AG20443 (cell line): ENCODE measurements at regions not wholly inside any gene's neighbourhood (a gene's known extent, or its start where the extent isn't known, plus 50 kb on each side); places are given as distances from the start of the nearest gene placed in this dataset.

Experiments
- DNase-seq: peaks from one replicate; pipeline ENCODE4 v3.0.0; 2012; ENCODE audit warnings: low spot score, mixed read lengths

DNA sequence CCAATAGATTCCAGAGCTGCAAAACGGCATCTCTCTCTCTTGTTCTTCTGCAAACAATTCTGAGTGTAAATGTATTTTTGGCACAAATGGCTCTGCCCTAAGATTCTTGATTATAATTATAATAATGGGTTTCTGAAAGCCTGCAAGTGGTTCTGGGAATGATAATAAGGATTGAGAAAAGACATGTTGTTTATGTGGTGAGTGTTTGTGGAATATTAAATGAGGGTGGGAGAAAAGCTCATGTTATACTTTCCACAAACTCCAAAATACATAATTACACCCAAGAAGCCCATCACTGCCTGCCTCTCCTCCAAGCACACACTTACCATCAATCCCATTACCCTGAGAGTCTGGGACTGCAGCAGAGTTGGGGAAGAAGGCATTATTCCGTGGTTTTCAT lies 460.0 kb upstream of the BRINP1 start:
- no peak for DNase-seq

DNA sequence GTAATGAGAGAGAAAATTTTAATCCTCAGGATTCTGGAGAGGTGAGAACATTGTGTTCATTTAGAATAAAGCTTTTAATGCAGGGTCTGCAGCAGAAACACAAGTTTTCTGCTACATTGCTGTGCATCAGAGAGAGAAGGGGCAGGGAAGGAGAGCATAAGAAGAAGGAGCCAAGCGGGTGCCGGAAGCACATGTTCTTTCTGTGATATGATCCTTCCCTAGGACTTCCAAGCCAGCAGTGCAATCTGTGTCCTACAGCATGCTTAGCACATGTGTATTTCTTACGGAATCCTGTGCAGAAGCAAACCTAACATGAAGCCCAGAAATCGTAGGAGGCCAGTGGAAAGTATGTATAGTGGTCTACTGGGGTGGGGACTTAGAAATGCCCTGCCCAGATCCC lies 458.3 kb upstream of the BRINP1 start:
- DNase-seq: no peak

DNA sequence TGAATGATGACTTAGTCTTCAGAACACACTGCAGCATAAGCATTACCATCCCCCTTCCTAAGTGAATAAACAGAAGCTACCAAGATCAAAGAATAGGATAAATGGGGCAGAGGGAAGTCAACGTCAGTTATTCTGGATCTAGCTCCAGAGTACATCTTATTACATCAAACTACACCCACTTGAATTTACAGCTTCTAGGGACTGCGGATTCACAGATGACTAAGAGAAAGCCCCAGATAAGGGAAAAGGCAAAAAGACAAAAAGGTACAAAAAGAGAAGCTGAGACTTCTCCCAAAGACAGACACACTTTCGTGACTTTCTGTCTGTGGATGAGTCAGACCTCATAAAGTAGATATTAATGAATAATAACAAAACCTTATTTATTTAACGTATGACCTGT lies 457.9 kb upstream of the BRINP1 start:
- DNase-seq: no peak

DNA sequence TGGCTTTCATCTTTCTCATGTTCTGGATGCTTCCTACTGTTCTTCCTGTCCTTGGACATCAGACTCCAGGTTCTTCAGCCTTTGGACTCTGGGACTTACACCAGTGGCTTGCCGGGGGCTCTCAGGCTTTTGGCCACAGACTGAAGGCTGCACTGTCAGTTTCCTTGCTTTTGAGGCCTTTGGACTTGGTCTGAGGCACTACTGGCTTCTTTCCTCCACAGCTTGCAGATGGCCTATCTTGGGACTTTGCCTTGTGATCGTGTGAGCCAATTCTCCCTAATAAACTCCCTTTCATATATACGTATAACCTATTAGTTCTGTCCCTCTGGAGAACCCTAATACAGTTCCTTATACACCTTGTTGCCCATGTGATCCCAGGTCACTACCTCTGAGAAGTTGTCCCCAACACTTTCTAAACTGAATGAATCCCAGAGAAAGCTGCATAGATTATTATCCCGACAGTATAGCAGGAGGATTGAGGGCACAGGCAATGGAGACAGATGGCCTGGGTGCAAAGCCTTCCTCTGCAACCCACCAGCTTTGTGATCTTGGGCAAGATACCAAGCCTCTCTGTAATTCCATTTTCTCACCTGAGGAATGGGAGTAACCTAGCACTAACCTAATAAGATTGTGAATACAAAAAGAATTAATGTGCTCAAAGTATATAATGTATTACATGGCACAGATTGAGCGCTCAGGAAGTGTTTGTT lies 449.6 kb upstream of the BRINP1 start:
- no peak for DNase-seq

DNA sequence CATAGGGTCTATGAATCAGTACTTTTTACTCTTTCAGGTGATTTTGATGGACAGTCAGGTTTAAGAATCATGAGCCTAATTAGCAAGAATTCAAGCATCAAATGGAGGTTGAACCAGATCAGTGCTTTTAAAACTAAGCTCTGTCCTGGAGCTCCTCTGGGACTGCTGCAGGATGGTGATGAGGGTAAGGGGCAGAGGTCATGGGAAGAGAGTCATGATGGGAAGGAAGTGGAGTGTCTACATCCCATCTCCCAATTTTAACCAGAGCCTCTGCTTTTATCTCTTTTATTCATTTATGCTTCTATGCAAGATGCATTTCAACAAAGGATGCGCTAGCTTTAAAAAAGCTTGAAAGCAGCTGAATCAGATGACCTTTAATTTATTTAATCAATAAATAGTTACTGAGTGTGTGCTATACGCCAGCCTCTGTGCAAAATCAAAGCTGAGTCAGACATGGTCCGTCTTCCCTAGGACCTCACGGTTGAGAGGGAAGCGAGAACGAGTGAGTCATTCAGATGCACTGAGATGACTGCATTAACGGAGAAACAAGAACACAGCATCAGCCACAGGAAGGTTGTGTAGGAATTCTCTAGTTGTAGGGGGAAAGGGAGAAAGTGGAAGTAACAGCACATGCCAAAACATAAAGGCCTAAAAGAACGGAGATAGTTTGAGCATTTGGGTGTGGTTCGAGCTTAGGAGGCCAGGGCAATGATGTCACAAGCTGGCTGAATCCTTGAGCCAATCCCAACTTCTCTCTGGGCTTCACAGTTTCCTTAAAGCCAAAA lies 441.6 kb upstream of the BRINP1 start:
- DNase-seq: peak; percentile 90

DNA sequence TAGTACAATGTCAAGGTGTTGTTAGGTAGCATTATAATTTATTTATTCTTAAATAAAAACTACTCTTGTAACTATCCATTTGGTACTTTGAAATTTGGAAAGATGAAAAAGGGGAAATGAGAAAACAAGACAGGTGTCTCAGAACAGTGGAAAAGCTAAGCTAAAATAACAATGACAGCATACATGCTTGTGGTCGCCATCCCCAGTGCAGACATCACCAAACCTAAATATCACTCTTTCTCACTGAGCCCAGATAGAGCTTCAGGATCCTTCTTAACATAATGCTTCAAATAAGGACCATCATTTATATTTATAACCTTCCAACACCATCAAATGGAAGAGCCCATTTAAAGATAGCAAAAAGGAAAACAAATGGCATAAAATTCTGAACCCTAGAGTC lies 434.4 kb upstream of the BRINP1 start:
- no peak for DNase-seq

DNA sequence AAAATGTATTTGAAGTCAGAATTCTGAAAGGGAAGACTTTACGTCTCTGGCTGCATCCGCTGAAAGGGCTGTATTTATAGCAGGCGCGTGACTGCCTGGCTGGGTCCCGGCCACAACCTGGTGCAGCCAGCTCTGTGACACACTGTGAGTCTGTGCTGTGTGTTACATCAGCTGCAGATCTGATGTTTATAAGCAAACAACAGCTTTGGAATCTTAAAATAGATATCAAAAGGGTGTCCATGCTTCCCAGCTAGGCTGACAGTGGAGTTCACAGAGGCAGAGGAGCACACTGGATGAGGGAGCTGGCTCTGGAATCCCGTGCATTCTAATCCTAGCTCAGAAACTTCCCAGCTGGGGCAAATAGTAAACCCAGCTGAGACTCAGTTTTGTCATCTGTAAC lies 433.4 kb upstream of the BRINP1 start:
- DNase-seq: peak; percentile 90

DNA sequence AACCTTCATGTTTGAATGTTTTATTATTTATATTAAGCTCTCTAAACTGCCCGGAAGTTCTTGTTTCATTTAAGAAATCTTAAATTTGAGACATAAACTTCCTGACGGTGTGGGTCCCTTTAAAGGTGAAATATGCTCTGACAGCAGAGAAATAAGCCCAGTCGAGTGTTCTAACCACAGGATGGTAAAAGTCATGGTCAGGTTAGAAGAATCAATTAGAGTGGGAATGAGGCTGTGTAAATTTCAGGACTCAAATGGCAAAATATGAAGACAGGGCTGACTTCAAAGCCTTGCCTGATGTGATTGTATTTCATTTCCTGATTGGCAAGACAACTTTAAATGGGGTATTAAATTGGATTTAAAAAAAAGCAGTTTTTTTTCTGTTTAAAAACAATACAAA lies 432.9 kb upstream of the BRINP1 start:
- DNase-seq: no peak

DNA sequence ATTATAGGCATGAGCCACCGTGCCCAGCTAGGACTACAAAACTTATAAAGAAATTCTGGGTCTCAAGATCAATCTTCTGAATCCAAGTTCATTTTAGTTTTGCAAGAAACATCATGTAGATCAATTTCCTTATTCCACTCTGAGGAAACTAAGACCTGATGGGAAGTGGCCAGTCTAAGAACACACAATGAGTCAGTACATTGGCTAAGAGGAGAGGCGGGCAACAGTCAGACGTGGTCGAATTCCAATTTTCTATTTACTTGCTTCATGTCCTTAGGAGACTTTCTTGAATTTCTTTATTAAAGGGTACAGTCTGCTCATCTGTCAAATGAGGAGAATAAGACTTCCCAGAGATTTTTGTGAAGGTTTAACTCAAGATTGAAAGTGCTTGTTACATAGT lies 432.1 kb upstream of the BRINP1 start:
- peak; percentile 78 for DNase-seq

DNA sequence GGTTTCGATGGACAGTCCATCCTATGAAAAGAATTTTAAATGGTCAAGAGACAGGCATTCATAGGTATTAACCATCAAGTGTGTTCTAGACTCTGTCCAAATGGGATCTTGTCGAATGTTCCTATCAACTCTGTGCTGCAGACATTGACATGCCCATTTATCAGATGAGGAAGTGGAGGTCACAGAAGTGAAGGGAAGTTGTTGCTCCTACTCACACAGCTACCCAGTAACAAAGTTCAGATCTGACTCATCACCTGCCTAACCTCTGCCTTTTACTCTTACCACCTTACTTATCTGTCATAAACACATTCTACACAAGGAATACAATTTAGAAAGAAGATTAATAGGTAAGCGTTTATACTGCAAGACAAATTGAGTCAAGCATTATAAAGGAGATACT lies 426.2 kb upstream of the BRINP1 start:
- DNase-seq: no peak

DNA sequence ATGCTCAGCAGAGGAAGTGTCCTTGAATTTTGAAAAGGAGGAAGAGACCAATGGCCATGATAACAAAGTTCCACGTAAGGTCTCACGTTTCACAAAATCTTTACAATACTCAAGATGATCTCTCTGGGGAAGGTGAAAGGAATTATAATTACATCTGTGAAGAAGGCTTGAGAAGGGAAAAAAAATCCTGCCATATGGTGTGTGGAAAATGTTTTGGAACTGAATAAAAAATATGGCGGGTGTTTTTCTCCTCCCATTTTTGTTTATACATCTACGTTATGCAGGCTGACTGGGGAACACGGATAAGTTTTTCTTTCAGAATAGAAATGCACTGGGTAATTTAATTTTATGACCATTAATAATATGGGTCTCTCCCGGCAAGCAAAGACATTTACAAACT lies 425.6 kb upstream of the BRINP1 start:
- no peak for DNase-seq

DNA sequence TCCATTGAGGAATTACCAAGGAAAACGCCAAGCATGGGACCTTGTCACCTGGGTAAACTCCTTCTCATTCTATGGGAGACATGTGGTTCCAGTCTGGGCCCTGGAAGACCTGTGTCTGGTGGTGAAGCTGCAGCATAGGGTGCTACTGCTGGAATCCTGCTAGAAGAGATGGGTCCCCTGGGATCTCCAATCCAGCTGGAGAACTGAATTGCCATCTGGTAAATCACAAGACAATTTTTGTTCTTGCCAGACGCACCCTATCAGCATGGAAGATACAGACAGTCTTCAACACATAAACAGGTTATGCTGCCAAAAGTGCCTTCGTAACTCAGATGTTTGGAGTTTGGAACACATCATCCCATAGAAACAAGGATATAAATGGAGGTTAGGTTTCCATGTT lies 424.0 kb upstream of the BRINP1 start:
- no peak for DNase-seq

DNA sequence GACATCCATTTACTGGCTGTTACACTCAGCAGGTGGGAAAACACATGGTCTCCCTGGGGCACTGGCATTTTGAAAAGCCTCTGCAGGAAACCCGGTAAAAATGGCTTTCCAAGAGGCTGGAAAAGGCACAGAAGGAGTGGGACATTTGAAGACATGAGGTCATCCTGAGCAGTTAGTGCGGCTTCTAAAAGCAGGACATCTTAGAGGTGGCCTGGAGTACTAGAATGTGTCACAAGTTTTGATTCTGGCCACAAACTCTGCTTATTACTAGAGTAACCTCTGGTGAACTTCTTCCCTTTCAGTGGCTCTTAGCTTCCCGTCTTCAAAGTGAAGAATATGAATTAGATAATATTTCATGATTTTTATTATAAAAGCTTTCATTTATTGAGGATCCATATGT lies 423.0 kb upstream of the BRINP1 start:
- no peak for DNase-seq

DNA sequence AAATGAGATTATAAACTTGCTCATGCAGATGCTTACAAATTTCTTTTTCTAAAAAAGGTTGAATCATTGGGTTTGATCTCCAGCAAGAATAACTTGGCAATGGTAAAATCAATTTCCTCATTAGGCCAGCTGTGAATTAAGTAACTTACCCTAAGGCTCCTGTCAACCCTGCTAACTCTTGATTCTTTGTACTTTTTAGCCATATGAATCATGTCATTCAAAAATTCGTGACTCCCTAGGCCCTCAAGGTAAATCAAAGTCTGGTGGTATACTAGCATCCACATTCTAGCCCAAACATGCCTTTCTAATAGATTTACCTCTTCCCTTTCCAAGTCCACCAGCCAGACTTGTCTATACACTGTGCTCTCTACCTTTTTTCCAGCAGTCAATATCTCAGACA lies 420.8 kb upstream of the BRINP1 start:
- DNase-seq: no peak

DNA sequence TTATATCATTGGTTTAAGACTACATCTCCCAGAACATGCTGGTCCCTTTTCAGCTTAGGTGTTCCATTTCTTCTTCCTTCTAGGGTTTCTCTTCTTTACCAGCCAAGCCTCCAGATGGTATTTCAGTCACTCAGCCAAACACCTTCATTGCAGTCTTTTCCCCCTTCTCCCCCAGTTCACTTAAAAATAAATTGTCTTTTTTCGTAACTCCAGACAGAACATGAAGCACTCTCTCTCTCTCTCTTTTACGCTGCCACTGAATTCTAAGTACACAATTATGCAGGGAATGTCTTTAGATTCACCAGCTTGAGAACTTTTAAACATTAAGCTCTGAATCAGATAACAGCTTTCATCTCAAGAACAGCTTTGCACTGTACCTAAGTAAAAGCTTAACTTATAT lies 419.7 kb upstream of the BRINP1 start:
- DNase-seq: no peak

DNA sequence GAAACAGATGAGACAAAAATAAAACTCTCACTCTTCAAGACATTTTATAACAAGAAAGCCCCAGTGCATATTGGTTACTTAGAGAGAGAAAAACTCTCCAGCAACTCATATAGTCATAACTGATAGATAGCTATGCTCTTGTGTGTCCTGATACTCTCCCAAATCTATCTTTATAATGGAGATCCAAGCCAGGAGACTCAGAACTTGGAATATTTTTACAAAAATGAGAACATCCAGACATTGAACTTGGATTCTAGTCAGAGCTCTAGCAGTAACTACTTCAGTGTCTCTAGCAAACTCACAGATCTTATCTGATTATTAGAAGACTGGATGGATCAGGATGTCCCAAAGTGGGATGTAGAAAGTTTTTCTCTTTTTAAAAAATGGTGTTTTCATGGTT lies 412.7 kb upstream of the BRINP1 start:
- DNase-seq: no peak

DNA sequence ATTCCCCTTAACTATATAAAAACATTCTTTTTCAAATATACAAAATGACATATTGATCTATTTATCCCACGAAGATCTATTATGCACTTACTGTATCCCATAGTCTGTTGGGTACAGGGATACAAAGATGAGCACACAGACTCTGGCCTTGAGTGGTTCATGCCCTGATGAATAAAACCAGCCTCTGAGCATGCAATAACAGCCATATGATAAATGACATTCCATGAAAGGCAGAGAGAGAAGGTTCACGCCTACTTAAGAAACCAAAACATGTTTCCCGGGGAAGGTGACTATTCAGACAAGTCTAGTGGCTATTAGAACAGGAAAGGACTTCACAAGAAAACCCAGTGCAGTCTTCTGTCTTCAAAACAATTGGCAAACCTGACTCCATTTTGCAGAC lies 406.2 kb upstream of the BRINP1 start:
- no peak for DNase-seq

DNA sequence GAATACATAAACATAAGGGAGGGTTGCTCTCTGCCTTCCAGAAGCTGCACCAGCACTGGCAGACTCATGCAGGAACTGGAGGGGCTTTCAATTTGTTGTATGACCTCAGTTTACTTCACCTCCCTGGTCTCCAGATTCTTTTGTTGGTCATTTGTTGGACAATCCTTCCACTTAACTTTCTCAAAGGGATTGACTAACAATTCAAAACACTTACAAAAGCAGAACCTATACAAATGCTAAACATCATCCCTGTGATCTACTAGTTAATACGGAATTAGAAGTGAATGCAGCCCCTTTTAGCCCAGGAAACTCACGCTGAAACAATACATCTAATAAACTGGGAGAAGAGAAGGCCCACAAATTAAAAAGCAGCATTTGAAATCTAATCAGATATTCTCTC lies 404.6 kb upstream of the BRINP1 start:
- DNase-seq: no peak

DNA sequence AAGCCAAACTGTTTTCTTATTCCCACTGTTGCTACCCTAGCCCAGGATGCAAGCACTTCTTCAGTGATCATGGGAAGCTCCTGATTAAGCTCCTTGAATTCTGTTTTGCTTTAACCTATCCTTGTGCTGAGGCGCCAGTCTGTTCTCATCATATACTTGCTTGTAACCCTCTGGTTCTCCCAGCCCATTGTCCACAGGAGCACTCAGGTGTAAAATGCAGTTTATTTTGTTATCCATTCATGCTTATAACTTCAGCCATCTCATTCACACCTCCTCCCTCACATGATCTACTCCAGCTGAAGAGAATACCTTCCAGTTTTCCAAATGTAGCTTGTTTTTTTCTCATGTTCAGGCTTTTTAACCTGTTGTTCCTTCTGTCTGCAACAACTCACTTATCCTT lies 402.1 kb upstream of the BRINP1 start:
- DNase-seq: no peak

DNA sequence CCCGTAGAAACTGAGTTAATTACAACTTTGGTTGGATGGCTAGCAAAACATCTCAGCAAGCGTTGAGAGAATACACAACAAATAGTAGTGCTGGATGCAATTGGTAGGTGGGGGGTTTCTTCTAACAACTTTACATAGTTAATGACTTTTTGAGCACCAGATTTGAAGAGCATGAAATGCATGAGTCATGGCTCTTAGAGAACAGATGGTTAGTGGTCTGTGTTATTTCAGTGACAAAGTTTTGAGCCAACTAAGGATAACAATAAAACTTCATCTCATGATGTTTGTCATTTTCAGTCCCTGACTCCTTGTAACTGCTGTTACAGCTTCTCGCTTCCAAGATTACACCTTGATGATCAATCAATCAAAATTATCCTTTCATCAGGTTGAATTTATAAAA lies 399.0 kb upstream of the BRINP1 start:
- DNase-seq: no peak

DNA sequence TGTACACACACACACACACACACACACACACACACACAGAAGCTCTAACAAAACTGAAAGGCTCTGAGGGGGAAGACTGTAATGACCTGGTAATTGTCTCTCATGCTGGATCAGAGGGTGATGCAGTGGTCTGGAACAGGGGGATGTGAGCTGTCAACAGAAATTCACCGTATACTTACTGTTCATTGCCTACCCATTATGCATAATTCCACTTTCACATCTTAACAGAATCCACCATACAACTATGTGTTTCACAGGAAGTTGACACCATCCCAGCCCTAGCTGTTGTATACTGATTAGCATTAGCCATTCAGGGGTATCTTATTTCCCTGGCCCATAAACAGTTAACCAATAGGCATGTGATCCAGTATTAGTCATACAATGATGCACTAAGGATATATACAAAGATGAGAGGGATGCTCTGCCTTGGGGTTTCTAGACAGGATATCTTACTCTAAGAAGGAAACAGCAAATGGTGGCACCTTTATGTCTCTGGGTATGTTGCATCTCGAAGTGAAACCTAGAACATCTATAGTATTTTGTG lies 396.5 kb upstream of the BRINP1 start:
- DNase-seq: no peak

DNA sequence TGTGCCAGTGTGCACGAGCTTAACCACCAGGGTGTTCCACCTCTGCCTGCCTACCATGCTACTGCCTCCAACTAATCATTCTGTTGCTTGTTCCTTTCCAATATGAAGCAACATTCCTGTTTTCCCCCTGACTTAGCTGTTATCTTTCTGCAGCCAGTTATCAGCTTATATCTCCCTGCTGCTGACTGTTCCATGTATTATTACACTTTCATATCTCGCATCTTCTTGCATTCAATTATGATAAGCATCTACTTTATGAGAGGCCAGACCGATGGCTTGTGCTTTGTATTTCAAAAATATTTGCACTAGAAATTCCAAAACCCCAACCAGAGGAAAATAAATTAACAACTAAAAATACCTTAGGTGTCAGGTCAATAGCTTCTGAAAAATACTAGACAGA lies 394.0 kb upstream of the BRINP1 start:
- no peak for DNase-seq

DNA sequence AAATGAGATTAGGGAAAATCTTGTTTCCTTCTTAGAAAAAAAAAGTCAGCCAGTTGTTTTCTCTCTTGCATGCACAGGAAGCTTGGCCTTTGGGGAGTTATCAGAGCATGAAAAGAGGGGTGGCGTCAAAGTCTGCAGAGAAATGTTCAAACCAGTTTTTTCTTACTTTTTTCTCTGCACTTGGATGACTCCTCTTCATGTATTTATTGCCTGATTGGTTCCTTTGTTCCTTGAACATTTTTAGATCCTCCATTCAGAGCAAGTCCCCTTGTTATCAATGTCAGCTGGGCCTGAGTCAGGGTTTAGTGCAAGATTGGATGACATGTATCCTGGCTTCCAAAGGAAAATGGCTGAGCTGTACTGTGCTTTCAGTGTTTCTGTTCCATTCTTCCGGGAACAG lies 392.6 kb upstream of the BRINP1 start:
- no peak for DNase-seq

DNA sequence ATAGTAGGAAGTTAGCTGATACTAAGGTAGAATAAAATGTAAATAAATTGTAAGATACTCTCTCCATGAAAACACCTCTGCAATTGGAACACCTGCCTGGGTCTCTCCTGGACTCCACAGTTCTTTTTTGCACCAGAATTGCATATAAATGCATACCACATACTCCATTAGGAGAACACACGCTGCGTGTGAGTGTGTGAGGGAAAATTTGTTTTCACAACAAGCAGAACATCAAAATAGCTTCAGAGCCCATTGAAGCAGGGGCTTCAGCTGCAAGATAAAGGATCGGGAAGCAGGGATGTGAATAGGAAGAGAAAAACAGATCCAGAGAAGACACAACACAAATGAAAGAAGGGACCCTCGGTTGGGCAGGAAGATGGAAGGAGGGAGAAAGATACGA lies 389.8 kb upstream of the BRINP1 start:
- DNase-seq: no peak
